Testis (tissue), 2 donors: ENCODE measurements at regions not wholly inside any gene's neighbourhood (a gene's known extent, or its start where the extent isn't known, plus 50 kb on each side); places are given as distances from the start of the nearest gene placed in this dataset.
A peak's percentile ranks its signal among the peaks of the same experiment; 100 is the strongest.

Experiments used
- DNase-seq: peaks from one replicate; pipeline ENCODE4 v3.0.0-alpha.2; 2019
- H3K27ac ChIP-seq, 2 donors: fragments of 200-600 bp; sonication (generic); one replicate each; pipeline ENCODE4 v1.5.1; 2019
- H3K27me3 ChIP-seq: fragments of 200-600 bp; sonication (generic); one replicate; pipeline ENCODE4 v1.5.1; 2019
- H3K36me3 ChIP-seq: fragments of 200-600 bp; sonication (generic); one replicate; pipeline ENCODE4 v1.5.1; 2017; ENCODE audit warnings: low read depth; ENCODE audit errors: missing control alignments
- H3K4me1 ChIP-seq: fragments of 200-600 bp; sonication (generic); one replicate; pipeline ENCODE4 v1.5.1; 2019
- H3K4me3 ChIP-seq, 2 donors: fragments of 200-600 bp; sonication (generic); one replicate each; pipeline ENCODE4 v1.5.1; 2017 to 2019
- H3K9me3 ChIP-seq: fragments of 200-600 bp; sonication (generic); one replicate; pipeline ENCODE4 v1.5.1; 2017
- POLR2A ChIP-seq: fragments of 450-650 bp; IDR thresholded peaks from one replicate; pipeline ENCODE4 v1.6.1; 2017; ENCODE audit warnings: antibody characterized with exemption, mild to moderate bottlenecking, moderate library complexity
- WGBS, 2 donors: methylation state at CpG; one replicate each; pipeline ENCODE4 v1.1.5; 2018; 5-methylcytosine and 5-hydroxymethylcytosine counted together
- intact Hi-C: fragments of 100-400 bp; cut with DNase I; formaldehyde crosslinking; loops from one replicate; pipeline ENCODE4 v1.15.1; 2023; ENCODE audit warnings: low total_unique reads
- TF ChIP-seq, protein P1 (sequence below), 3 experiments: fragments of 450-650 bp in 2 of 3; fragments of 200-600 bp in 1 of 3; sonication (generic) in 1 of 3; IDR thresholded peaks; one replicate each; pipeline ENCODE4 v1.5.1; 2016 to 2019; ENCODE audit warnings: antibody characterized with exemption in 3 of 3, mild to moderate bottlenecking in 2 of 3, moderate library complexity in 1 of 3

DNA sequence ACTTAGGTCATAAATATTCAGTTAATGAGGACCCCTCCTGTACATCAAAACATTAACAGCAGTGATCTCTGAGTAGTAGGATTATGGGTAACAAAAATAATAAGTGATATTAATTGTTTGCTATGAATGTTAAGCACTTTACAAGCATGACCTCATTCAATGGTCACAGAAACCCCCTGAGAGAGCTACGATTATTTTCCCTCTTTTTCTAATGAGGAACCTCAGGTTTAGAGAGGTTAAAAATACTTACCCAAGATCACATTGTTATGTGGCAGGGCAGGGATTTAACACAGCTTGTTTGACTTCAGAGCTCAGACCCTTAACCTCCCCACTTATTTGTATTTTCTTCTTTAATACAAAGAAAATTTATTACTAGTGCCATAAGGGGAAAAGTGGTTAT is 228.2 kb downstream of the TBL1XR1 start:
- no peaks in the 10 kb centered on the region for H3K9me3 ChIP-seq
- no peaks in the 10 kb centered on the region for H3K36me3 ChIP-seq
- no peak overlapping the region for H3K4me3 ChIP-seq
- no peak for DNase-seq
- no peaks in the 10 kb centered on the region for H3K27me3 ChIP-seq
- WGBS, 2 donors: 47 to 52% methylated on average over 1 of the region's 1 CpG
- no peaks in the 10 kb centered on the region for H3K4me1 ChIP-seq
- TF ChIP-seq, protein P1, sequence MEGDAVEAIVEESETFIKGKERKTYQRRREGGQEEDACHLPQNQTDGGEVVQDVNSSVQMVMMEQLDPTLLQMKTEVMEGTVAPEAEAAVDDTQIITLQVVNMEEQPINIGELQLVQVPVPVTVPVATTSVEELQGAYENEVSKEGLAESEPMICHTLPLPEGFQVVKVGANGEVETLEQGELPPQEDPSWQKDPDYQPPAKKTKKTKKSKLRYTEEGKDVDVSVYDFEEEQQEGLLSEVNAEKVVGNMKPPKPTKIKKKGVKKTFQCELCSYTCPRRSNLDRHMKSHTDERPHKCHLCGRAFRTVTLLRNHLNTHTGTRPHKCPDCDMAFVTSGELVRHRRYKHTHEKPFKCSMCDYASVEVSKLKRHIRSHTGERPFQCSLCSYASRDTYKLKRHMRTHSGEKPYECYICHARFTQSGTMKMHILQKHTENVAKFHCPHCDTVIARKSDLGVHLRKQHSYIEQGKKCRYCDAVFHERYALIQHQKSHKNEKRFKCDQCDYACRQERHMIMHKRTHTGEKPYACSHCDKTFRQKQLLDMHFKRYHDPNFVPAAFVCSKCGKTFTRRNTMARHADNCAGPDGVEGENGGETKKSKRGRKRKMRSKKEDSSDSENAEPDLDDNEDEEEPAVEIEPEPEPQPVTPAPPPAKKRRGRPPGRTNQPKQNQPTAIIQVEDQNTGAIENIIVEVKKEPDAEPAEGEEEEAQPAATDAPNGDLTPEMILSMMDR (IDR thresholded peaks at IDR 0.05): no peak
- TF ChIP-seq POLR2A: no peak
- peak overlapping the region in 1 of 2 donors; percentile 5 for H3K27ac ChIP-seq
- intact Hi-C loops: no loop called here

GRCh38 chr3:176968631-176969030 is 228.7 kb downstream of the TBL1XR1 start:
- 87 to 93% methylated on average over 2 of the region's 2 CpGs for WGBS, 2 donors
- Histone ChIP-seq H3K27ac (no peak overlapping the region), H3K4me1 (no peaks in the 10 kb centered on the region), H3K9me3 (no peaks in the 10 kb centered on the region), H3K36me3 (no peaks in the 10 kb centered on the region), H3K27me3 (no peaks in the 10 kb centered on the region), H3K4me3 (no peak overlapping the region)
- DNase-seq: no peak
- no peak for TF ChIP-seq POLR2A
- TF ChIP-seq, protein P1 (IDR thresholded peaks at IDR 0.05): no peak
- intact Hi-C loops: no loop called here

GRCh38 chr3:176967522-176967921 is 229.8 kb downstream of the TBL1XR1 start:
- Histone ChIP-seq H3K9me3 (no peaks in the 10 kb centered on the region), H3K4me3 (no peak overlapping the region), H3K27ac (no peak overlapping the region), H3K4me1 (no peaks in the 10 kb centered on the region), H3K36me3 (no peaks in the 10 kb centered on the region), H3K27me3 (no peaks in the 10 kb centered on the region)
- no peak for DNase-seq
- TF ChIP-seq, protein P1 (IDR thresholded peaks at IDR 0.05): no peak
- no peak for TF ChIP-seq POLR2A
- 83 to 86% methylated on average over 3 of the region's 3 CpGs for WGBS, 2 donors
- intact Hi-C loops: no loop called here

GRCh38 chr3:176964661-176965060 is 232.6 kb downstream of the TBL1XR1 start:
- Histone ChIP-seq H3K27me3 (no peaks in the 10 kb centered on the region), H3K4me1 (no peaks in the 10 kb centered on the region), H3K27ac (no peak overlapping the region), H3K9me3 (no peaks in the 10 kb centered on the region), H3K4me3 (no peak overlapping the region), H3K36me3 (no peaks in the 10 kb centered on the region)
- no peak for DNase-seq
- TF ChIP-seq POLR2A: no peak
- TF ChIP-seq, protein P1 (IDR thresholded peaks at IDR 0.05): no peak
- intact Hi-C loops: no loop called here
- WGBS, 2 donors: 86 to 91% methylated on average over 5 of the region's 5 CpGs

- Histone ChIP-seq H3K4me1 (no peaks in the 10 kb centered on the region), H3K9me3 (no peaks in the 10 kb centered on the region), H3K4me3 (no peak overlapping the region), H3K27ac (no peak overlapping the region), H3K36me3 (no peaks in the 10 kb centered on the region), H3K27me3 (no peaks in the 10 kb centered on the region)
- DNase-seq: no peak
- intact Hi-C loops: no loop called here
- TF ChIP-seq, protein P1 (IDR thresholded peaks at IDR 0.05): no peak
- no peak for TF ChIP-seq POLR2A
- 77 to 85% methylated on average over 2 of the region's 2 CpGs for WGBS, 2 donors
Measured at GRCh38 chr3:176961916-176962315, 235.4 kb downstream of the TBL1XR1 start.
